SK-N-MC (cell line): ENCODE measurements at regions not wholly inside any gene's neighbourhood (a gene's known extent, or its start where the extent isn't known, plus 50 kb on each side); places are given as distances from the start of the nearest gene placed in this dataset.

Experiments used
- EZH2 ChIP-seq: fragments of 200-600 bp; sonication (generic); IDR thresholded peaks from one replicate; pipeline ENCODE4 v1.6.1; 2017; ENCODE audit warnings: antibody characterized with exemption
- FOXP2 ChIP-seq: optimal IDR thresholded peaks from 2 replicates; pipeline ENCODE3; 2011; ENCODE audit warnings: mild to moderate bottlenecking, moderate library complexity; ENCODE audit not compliant: insufficient read depth; ENCODE audit errors: extremely low read length, control extremely low read depth
- POLR2AphosphoS5 ChIP-seq: IDR thresholded peaks from 2 replicates; pipeline ENCODE4 v1.6.1; 2012; ENCODE audit warnings: mild to moderate bottlenecking, low read depth, low read length, borderline replicate concordance

- TF ChIP-seq POLR2AphosphoS5 (no peak), EZH2 (no peak), FOXP2 (no peak)
Measured at GRCh38 chr14:38500125-38500524, 244.2 kb upstream of the CLEC14A start.
